BJ (cell line): ENCODE measurements at regions not wholly inside any gene's neighbourhood (a gene's known extent, or its start where the extent isn't known, plus 50 kb on each side); places are given as distances from the start of the nearest gene placed in this dataset.

Experiments used
- CTCF ChIA-PET: fragments of 350-600 bp; formaldehyde crosslinking; extraction: SDS; loops from one replicate; lab custom pipeline; 2021; ENCODE audit warnings: antibody characterized with exemption, inconsistent platforms; lab: Yijun Ruan, JAX
- POLR2A ChIA-PET: fragments of 300-600 bp; sonication (Branson Sonifier 250); formaldehyde crosslinking; extraction: SDS; loops from one replicate; lab custom pipeline; 2021; ENCODE audit warnings: antibody characterized with exemption; lab: Charles Lee
- DNase-seq: peaks from one replicate; pipeline ENCODE4 v3.0.0-alpha.2; 2011; ENCODE audit warnings: low read depth
- H3K27me3 ChIP-seq: 2 replicates; pipeline ENCODE4 v1.6.0; 2011; ENCODE audit warnings: low read length; ENCODE audit not compliant: control insufficient read depth, insufficient read depth
- H3K36me3 ChIP-seq: 2 replicates; pipeline ENCODE4 v1.5.1; 2011; ENCODE audit warnings: low read length; ENCODE audit not compliant: control insufficient read depth, insufficient read depth
- H3K4me3 ChIP-seq: 2 replicates; pipeline ENCODE4 v1.5.1; 2011; ENCODE audit warnings: low read depth, mild to moderate bottlenecking, control low read depth, low read length
- CTCF ChIP-seq: IDR thresholded peaks from 2 replicates; pipeline ENCODE4 v1.5.1; 2011; ENCODE audit warnings: low read depth, mild to moderate bottlenecking, control low read depth, inconsistent platforms, low read length, moderate library complexity; ENCODE audit not compliant: insufficient read depth

- ChIA-PET POLR2A (no interaction called here), CTCF (no interaction called here)
- TF ChIP-seq CTCF: no peak
- Histone ChIP-seq H3K4me3 (no peak overlapping the region), H3K27me3 (no peaks in the 10 kb centered on the region), H3K36me3 (no peaks in the 10 kb centered on the region)
- DNase-seq: no peak
These were observed 130.0 kb downstream of the SCP2D1 start for GRCh38 chr20:18943542-18943941.

GRCh38 chr20:18956890-18957289, 143.3 kb downstream of the SCP2D1 start:
- Histone ChIP-seq H3K27me3 (no peaks in the 10 kb centered on the region), H3K36me3 (no peaks in the 10 kb centered on the region), H3K4me3 (no peak overlapping the region)
- CTCF ChIA-PET: no interaction called here
- no peak for TF ChIP-seq CTCF
- DNase-seq: no peak
- POLR2A ChIA-PET: no interaction called here

GRCh38 chr20:18957328-18957727, 143.7 kb downstream of the SCP2D1 start:
- H3K36me3 ChIP-seq: no peaks in the 10 kb centered on the region
- TF ChIP-seq CTCF: no peak
- H3K27me3 ChIP-seq: no peaks in the 10 kb centered on the region
- ChIA-PET POLR2A (no interaction called here), CTCF (no interaction called here)
- no peak overlapping the region for H3K4me3 ChIP-seq
- DNase-seq: no peak

- Histone ChIP-seq H3K4me3 (no peak overlapping the region), H3K27me3 (no peaks in the 10 kb centered on the region), H3K36me3 (no peaks in the 10 kb centered on the region)
- CTCF ChIA-PET: no interaction called here
- POLR2A ChIA-PET: no interaction called here
- no peak for DNase-seq
- no peak for TF ChIP-seq CTCF
These were observed 157.5 kb downstream of the SCP2D1 start for GRCh38 chr20:18971121-18971520.

- ChIA-PET CTCF (no interaction called here), POLR2A (no interaction called here)
- DNase-seq: no peak
- H3K36me3 ChIP-seq: no peaks in the 10 kb centered on the region
- TF ChIP-seq CTCF: no peak
- H3K4me3 ChIP-seq: no peak overlapping the region
- H3K27me3 ChIP-seq: no peaks in the 10 kb centered on the region
These were observed 158.0 kb downstream of the SCP2D1 start for GRCh38 chr20:18971574-18971973.
